ENCODE measurements at regions not wholly inside any gene's neighbourhood (a gene's known extent, or its start where the extent isn't known, plus 50 kb on each side); places are given as distances from the start of the nearest gene placed in this dataset.

GRCh38 chr12:85507456-85507855 is 227.4 kb downstream of the ALX1 start (continued):
- TF ChIP-seq ZNF574 (CRISPR knock-in tag; IDR thresholded peaks at IDR 0.05), result no peak

GRCh38 chr12:85509081-85509856 is 229.2 kb downstream of the ALX1 start:
- Histone ChIP-seq H2AFZ (ENCODE audit: low read length) (no peak overlapping the region), H4K20me1 (ENCODE audit: insufficient read depth, low read length) (no peaks in the 10 kb centered on the region), H3K36me3 (replicated peaks in 1 of 2; ENCODE audit: control insufficient read depth in 1 of 2, insufficient read depth in 2 of 2, low read length in 2 of 2) (no peaks in the 10 kb centered on the region), H3K79me2 (ENCODE audit: insufficient read depth, low read length) (no peaks in the 10 kb centered on the region), H3K9me3 (ENCODE audit: low read length) (no peaks in the 10 kb centered on the region), H3K4me2 (ENCODE audit: low read depth, low read length) (no peak overlapping the region), H3K9ac (ENCODE audit: insufficient read depth, low read depth, low read length) (no peak overlapping the region), H3K4me1 (ENCODE audit: insufficient read depth, low read length) (no peaks in the 10 kb centered on the region), H3K27me3 (ENCODE audit: control insufficient read depth in 1 of 2, insufficient read depth in 2 of 2, low read length in 2 of 2) (no peaks in the 10 kb centered on the region), H3K27ac (ENCODE audit: extremely low read length, insufficient read depth, low read length) (no peak overlapping the region), H3K4me3 (replicated peaks in 1 of 3; ENCODE audit: insufficient read depth in 1 of 3, low read depth in 2 of 3, low read length in 3 of 3) (no peak overlapping the region)
- intact Hi-C loops (cut with micrococcal nuclease; ENCODE audit: unreplicated experiment), result no loop called here
- ATAC-seq, result no peak
- DNase-seq (ENCODE audit: low spot score), result no peak
- BruUV-seq (replicated peaks), result no TSS peak
- CTCF ChIA-PET (ENCODE audit: low intra/inter-chr PET ratio, low total read pairs), result no interaction called here
- POLR2A ChIA-PET, result no interaction called here
- in situ Hi-C loops (cut with HindIII; ENCODE audit: extremely low pct_ligation_motif_present, low pct_unique_long_range_greater_than_20kb), result no loop called here
- no peak for FAIRE-seq
- 13% methylated on average over 7 of the region's 8 CpGs for WGBS (ENCODE audit: low lambda C conversion rate)
- TF ChIP-seq ZNF296 (CRISPR knock-in tag; conservative IDR thresholded peaks at IDR 0.05), result no peak
- no peak for TF ChIP-seq ZFP37 (CRISPR knock-in tag; IDR thresholded peaks at IDR 0.05; ENCODE audit: borderline replicate concordance)
- no peak for TF ChIP-seq JARID2 (CRISPR knock-in tag; IDR thresholded peaks at IDR 0.05; ENCODE audit: insufficient replicate concordance)
- TF ChIP-seq CBX5 (CRISPR knock-in tag; IDR thresholded peaks at IDR 0.05; ENCODE audit: borderline replicate concordance), result no peak
- TF ChIP-seq ZNF484 (CRISPR knock-in tag; IDR thresholded peaks at IDR 0.05; ENCODE audit: borderline replicate concordance, low read depth), result no peak
- TF ChIP-seq ZSCAN5A (CRISPR knock-in tag; IDR thresholded peaks at IDR 0.05; ENCODE audit: borderline replicate concordance), result no peak
- TF ChIP-seq YY1 (IDR thresholded peaks at IDR 0.05; ENCODE audit: insufficient read depth, insufficient replicate concordance, low read depth, low read length), result no peak
- no peak for TF ChIP-seq CBX2 (IDR thresholded peaks at IDR 0.05; ENCODE audit: low read depth, low read length)
- no peak for TF ChIP-seq CBX2 (CRISPR knock-in tag; IDR thresholded peaks at IDR 0.05; ENCODE audit: low read depth)
- no peak for TF ChIP-seq ZFP36L2 (CRISPR knock-in tag; IDR thresholded peaks at IDR 0.05)
- no peak for TF ChIP-seq AKNA (CRISPR knock-in tag; IDR thresholded peaks at IDR 0.05; ENCODE audit: borderline replicate concordance)
- TF ChIP-seq HNRNPLL (IDR thresholded peaks at IDR 0.05; ENCODE audit: low read depth, low read length, poor library complexity, severe bottlenecking), result no peak

Measured in HepG2 (cell line).